ENCODE measurements at regions not wholly inside any gene's neighbourhood (a gene's known extent, or its start where the extent isn't known, plus 50 kb on each side); places are given as distances from the start of the nearest gene placed in this dataset.

GRCh38 chr1:115198938-115199337 is 109.6 kb upstream of the TSPAN2 start:
- TF ChIP-seq CTCF (IDR thresholded peaks at IDR 0.05) (no peak), POLR2A (IDR thresholded peaks at IDR 0.05) (no peak)
